ENCODE measurements at regions not wholly inside any gene's neighbourhood (a gene's known extent, or its start where the extent isn't known, plus 50 kb on each side); places are given as distances from the start of the nearest gene placed in this dataset.

- H3K36me3 ChIP-seq (ENCODE audit: insufficient read depth, low read length): no peaks in the 10 kb centered on the region
- H3K4me3 ChIP-seq (ENCODE audit: low read depth in 1 of 2, low read length in 2 of 2): no peak overlapping the region
- no peaks in the 10 kb centered on the region for H3K27me3 ChIP-seq (ENCODE audit: control insufficient read depth in 1 of 2, insufficient read depth in 2 of 2, low read length in 2 of 2)
- H3K9ac ChIP-seq (ENCODE audit: low read length): no peak overlapping the region
- H3K4me1 ChIP-seq (ENCODE audit: insufficient read depth, low read length): no peaks in the 10 kb centered on the region
- H3K9me3 ChIP-seq (ENCODE audit: low read length): no peaks in the 10 kb centered on the region
- H3K27ac ChIP-seq (ENCODE audit: low read depth, low read length): no peak overlapping the region
These were observed 70.1 kb upstream of the RORA start for GRCh38 chr15:61299075-61299763.

- H3K36me3 ChIP-seq (ENCODE audit: insufficient read depth, low read length): no peaks in the 10 kb centered on the region
- H3K27ac ChIP-seq (ENCODE audit: low read depth, low read length): no peak overlapping the region
- H3K9me3 ChIP-seq (ENCODE audit: low read length): no peaks in the 10 kb centered on the region
- no peak overlapping the region for H3K9ac ChIP-seq (ENCODE audit: low read length)
- no peaks in the 10 kb centered on the region for H3K4me1 ChIP-seq (ENCODE audit: insufficient read depth, low read length)
- H3K27me3 ChIP-seq (ENCODE audit: control insufficient read depth in 1 of 2, insufficient read depth in 2 of 2, low read length in 2 of 2): no peaks in the 10 kb centered on the region
- H3K4me3 ChIP-seq (ENCODE audit: low read depth in 1 of 2, low read length in 2 of 2): no peak overlapping the region
These were observed 66.1 kb upstream of the RORA start for GRCh38 chr15:61295239-61295638.

GRCh38 chr15:61282661-61283060 is 53.6 kb upstream of the RORA start:
- Histone ChIP-seq H3K4me3 (ENCODE audit: low read depth in 1 of 2, low read length in 2 of 2) (no peak overlapping the region), H3K9me3 (ENCODE audit: low read length) (no peaks in the 10 kb centered on the region), H3K27me3 (ENCODE audit: control insufficient read depth in 1 of 2, insufficient read depth in 2 of 2, low read length in 2 of 2) (no peaks in the 10 kb centered on the region), H3K36me3 (ENCODE audit: insufficient read depth, low read length) (no peaks in the 10 kb centered on the region), H3K4me1 (ENCODE audit: insufficient read depth, low read length) (no peaks in the 10 kb centered on the region), H3K27ac (ENCODE audit: low read depth, low read length) (no peak overlapping the region), H3K9ac (ENCODE audit: low read length) (no peak overlapping the region)

- no peak overlapping the region for H3K9ac ChIP-seq (ENCODE audit: low read length)
- H3K27ac ChIP-seq (ENCODE audit: low read depth, low read length): no peak overlapping the region
- H3K4me1 ChIP-seq (ENCODE audit: insufficient read depth, low read length): no peaks in the 10 kb centered on the region
- H3K36me3 ChIP-seq (ENCODE audit: insufficient read depth, low read length): no peaks in the 10 kb centered on the region
- no peak overlapping the region for H3K4me3 ChIP-seq (ENCODE audit: low read depth in 1 of 2, low read length in 2 of 2)
- H3K9me3 ChIP-seq (ENCODE audit: low read length): no peaks in the 10 kb centered on the region
- no peaks in the 10 kb centered on the region for H3K27me3 ChIP-seq (ENCODE audit: control insufficient read depth in 1 of 2, insufficient read depth in 2 of 2, low read length in 2 of 2)
These were observed 52.2 kb upstream of the RORA start for GRCh38 chr15:61281328-61281727.

Measured in muscle layer of colon (tissue), 2 donors.